ENCODE measurements at regions not wholly inside any gene's neighbourhood (a gene's known extent, or its start where the extent isn't known, plus 50 kb on each side); places are given as distances from the start of the nearest gene placed in this dataset.

DNA sequence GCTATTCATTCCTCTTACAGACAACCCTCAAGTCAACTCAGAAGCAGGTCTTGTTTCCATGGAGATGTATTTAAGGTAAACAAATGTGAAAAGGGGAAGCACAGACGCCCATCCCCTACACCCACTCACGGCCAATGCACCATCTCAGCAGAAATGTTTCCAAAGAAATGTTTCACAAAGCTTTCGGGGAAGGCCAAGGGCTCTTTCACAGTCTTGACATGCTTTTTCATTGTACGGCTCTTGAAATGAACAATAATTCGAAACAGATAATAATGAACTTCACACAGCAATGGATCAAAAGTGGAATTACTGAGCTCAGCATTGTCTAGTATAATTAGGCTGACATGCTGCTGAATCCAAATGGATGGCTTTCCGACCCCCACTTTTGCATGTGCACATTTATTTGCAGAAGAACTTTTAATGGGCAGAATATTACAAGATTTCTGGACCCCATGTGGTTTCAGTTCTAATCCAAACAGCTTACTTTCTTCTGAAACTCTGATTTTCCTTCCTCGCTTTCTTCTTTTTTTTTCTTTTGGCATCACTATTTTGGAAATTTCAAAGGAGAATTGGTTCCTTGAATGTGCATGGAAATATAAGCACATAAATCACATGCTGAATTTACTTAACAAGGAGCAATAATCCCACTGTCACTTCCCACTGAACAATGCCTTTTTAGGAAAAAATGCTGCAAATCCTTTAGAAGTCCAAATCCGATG, 160.9 kb downstream of the SMIM20 start:
- DNase-seq = no peak

- no peak for DNase-seq
Measured at GRCh38 chr4:26075583-26075982, 161.6 kb downstream of the SMIM20 start.

DNA sequence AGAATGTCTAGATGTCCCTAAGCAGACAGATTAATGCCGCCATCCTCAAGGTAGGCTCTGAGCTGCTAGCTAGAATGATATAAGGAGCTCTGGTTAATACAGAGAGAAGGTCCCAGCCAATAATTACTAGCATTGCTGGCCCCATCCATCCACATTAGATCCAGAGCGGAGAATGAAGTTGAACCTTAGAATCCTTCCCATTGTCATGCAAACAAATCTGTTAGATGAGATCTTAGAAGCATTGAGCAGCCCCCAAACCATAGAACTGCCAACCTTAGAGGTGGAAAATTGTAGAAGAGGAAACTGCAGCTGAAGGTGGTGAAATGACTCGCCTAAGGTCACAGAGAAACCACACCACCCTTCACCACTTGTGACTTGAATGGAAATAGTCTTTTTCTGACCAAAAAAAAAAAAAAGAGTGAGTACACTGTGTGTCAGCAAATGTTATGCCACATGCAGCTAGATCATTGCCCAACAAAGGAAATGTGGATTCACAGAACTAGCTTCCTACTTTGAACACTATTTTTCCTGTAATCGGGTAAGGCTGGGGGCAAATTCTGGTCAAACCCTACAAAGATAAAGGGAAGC, 162.1 kb downstream of the SMIM20 start:
- no peak for DNase-seq

DNA sequence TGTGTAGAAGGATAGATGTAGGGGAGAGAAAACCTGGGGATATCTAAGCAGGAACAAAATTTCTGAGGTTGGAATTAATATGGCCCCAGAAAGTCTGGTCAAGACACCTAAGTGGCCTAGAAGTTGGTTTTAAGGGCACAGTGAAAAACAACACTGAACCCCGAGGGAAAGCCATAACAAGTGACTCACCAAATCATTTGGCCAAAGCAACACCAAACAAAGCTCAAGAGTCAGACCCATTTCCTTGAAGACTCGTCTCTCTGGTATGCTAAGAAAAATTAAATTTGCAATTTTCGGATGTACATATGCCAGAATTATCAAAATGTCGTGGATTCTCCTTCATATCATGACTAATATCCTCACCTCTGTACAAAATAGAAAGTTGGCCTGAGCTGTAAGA, 162.9 kb downstream of the SMIM20 start:
- DNase-seq = no peak

- no peak for DNase-seq
Measured at GRCh38 chr4:26077756-26078155, 163.7 kb downstream of the SMIM20 start.

- DNase-seq = no peak
Measured at GRCh38 chr4:26080870-26081628, 167.0 kb downstream of the SMIM20 start.

DNA sequence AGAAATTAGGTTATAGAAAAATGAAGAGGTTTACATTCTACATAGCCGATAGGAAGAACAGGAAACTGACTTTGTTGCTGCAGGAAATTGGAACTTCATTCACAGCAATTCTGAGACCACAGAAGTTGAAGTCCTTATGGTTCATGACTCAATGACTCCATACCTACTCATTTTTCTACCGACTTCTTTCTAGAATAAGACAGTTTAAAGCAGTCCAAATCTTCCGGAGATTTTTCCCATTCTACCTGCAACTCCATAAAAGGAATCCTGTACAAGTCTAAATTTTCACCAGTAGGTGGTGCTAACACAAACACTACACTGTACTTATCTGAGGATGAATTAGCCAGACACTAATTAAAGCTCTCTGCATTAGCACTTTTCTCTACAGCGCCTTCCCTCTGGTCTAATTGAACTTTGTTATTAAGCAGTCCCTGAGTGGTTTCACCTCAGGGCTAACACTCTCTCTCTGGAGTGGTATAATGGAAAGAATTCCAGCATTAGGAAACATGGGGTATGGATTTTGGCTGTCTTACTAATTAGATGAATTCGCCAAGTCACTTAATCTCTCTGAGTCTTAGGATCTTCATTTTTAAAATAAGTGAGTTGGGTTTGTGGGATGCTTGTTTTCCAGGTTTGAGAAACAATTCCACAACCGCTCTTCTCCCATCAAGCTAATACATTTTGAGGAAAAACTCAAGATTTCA, 167.9 kb downstream of the SMIM20 start:
- DNase-seq = peak; percentile 57 to 82

- DNase-seq = no peak
Measured at GRCh38 chr4:26082565-26082964, 168.5 kb downstream of the SMIM20 start.

DNA sequence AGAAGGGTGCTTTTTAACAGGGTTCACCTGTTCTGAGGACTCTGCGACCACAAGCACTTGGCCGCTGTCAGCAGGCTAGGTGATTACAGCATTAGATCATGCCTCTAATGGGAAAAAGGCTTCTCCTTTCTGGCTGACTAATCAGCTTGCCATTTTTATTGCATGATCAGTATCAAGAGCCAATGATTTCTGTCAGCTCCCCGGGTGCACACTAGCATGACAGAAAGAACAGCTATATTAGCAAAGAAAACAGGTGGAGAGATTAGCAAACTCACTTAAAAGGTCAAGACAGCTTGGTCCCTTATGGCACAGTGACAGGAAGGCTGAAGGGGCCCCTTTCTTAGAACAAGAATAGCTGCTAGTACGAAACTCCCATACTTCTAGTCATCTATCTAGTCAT, 170.0 kb downstream of the SMIM20 start:
- DNase-seq = no peak

GRCh38 chr4:26084414-26084813, 170.4 kb downstream of the SMIM20 start:
- no peak for DNase-seq

DNA sequence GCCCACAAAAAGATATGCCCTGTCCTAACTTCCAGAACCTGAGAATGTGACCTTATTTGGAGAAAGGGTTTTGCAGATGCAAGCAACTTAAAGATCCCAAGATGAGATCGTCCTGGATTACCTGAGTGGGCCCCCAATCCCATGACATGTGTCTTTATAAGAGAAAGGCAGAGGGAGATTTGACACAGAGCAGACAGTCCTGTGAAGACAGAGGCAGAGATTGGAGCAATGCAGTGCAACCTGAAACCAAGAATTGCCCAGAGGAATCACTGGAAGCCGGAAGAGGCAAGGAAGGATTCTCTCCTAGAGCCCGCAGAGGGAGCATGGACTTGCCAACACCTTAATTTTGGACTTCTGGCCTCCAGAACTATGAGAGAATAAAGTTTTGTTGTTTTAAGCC, 171.5 kb downstream of the SMIM20 start:
- no peak for DNase-seq

- DNase-seq = no peak
Measured at GRCh38 chr4:26086621-26087441, 172.8 kb downstream of the SMIM20 start.

GRCh38 chr4:26088433-26088928, 174.5 kb downstream of the SMIM20 start:
- no peak for DNase-seq

GRCh38 chr4:26093551-26093950, 179.5 kb downstream of the SMIM20 start:
- no peak for DNase-seq

DNA sequence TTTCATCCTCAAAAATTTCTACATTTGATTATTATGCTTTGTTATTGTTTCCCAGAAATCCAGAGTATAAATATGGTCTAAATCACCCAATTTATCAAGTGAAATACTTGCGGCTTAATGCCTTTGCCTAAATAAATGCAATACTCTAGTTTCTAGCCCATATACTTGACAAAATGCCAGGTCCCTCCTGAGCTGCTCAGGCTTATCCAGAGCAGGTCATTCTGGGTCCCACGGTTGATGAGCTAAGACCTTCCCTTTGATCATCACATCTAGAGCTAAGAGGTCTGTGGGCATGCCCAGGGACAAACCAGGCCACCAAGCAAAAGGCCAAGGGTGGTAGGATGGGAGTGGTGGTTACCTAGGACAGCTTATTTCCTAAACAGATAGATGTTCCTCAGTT, 180.1 kb downstream of the SMIM20 start:
- DNase-seq = no peak

GRCh38 chr4:26094911-26095310, 180.9 kb downstream of the SMIM20 start:
- no peak for DNase-seq

GRCh38 chr4:26099967-26100366, 185.9 kb downstream of the SMIM20 start:
- no peak for DNase-seq

DNA sequence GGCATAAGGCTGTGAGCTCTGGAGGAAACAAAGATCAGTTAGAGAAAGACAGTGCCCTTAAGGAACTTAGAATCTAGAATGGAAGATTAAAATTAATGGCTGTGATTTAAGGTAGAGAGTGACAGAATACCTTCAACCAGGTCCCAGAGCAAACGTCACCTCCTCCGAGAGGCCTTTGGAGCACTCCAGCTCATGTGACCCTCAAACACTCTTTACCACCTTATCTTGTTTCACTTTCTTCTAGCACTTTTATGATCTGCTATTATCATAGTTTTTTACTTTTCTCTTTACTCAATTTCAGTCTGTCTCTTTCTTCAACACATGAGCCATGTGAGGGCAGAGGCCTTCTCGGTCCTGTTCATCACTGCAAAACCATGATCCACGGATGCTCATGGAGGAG, 187.0 kb downstream of the SMIM20 start:
- DNase-seq = no peak

DNA sequence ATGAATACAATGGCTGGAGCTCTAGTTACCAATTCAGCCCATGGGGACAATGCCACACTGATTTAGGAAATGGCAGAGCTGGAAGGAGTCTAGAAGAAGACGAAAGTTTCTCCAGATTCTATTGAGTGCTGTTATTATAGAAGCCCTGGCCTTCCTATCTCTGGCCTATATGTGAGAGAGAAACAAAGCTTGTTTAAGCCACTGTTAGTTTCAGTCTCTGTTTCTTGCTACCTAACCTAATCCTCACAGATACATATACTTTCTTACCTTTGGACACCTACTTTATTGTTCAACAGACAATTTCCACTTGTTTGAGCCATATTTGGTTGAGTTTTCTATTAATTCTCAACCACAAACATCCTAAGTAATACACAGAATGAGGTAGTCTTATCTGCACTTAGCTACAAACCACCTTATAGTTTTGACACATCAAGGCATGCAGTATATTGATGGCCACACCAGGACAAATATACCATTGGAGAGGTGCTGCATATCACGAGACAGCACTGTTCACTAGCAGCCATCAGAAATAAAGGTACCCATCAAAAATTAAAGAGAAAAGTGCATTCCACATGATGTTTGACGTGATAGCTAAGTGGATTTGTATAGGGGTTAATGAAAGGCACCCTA, 190.2 kb downstream of the SMIM20 start:
- DNase-seq = no peak

- no peak for DNase-seq
Measured at GRCh38 chr4:26105337-26105736, 191.3 kb downstream of the SMIM20 start.

DNA sequence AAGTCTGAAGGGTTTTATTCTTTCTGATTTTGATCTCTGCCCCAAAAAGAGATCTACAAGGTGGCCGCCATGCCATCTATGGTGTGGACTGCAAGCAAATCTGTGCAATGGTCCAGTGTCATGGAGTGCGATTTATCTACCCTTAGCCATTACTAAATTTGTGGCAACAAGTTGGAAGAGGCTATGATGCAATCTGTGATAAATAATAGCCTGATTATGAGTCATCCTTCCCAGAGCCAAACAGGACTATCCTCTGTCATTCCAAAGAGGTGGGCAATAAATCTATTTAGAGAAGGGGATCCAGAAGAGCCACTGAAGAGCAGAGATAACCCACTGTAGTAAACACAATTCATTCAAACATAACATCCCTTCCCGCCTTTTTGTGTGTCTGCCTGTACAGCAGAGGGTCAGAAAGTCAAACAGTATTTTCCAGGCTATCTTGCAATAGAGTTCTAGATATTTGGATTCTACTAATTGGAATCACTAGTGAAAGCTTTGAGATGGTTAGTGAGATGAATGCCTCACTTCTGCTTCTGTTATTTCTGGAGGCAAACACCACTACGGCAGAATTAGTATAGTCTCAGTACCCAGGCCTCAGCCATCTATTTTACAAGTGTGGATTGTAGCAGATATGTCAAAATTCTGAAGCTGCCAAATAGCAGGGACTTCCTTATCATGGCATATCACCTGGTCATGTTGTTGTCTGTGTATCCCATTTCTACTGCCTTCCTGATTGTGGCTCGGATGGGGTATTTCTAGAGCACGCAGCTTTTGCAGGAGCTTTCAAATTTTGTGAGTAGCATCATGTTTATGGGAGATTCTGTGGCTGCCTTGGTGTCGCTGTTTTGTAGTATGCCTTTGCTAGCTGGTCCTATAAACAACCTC, 192.0 kb downstream of the SMIM20 start:
- no peak for DNase-seq
